GM04503 (cell line): ENCODE measurements at regions not wholly inside any gene's neighbourhood (a gene's known extent, or its start where the extent isn't known, plus 50 kb on each side); places are given as distances from the start of the nearest gene placed in this dataset.
"Not testable (repeated sequence)": the region's sequence is repeated elsewhere in the genome, so short reads cannot be mapped to it uniquely, and the experiment has no call there.

Experiments
- DNase-seq: peaks from one replicate; pipeline ENCODE4 v3.0.0-alpha.2; 2012; ENCODE audit warnings: low read depth

DNA sequence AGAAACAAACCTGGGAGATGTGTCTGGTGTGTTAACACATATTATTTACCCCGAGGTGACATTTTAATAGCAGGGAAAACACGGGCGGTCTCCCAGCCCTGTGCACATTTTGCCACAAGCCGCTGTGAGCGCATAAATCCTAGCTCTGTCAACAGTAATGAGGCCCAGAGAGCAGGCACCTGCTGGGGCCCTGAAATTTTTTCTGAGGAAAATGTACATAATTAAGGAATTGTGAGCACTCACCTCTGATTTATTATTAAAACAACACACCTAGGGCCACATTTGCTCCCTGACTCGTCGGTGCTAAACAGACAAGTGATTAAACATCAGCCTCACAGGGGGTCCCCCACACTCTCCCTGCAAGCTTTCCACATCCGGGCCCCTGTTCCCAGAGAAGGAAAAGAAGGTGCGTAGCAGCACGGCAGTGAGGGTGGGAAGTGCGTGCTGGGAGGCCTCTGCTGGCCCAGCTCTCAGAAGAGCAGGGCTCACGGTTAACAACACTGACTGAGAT is 616.3 kb downstream of the UQCRFS1 start:
- DNase-seq, result no peak

DNA sequence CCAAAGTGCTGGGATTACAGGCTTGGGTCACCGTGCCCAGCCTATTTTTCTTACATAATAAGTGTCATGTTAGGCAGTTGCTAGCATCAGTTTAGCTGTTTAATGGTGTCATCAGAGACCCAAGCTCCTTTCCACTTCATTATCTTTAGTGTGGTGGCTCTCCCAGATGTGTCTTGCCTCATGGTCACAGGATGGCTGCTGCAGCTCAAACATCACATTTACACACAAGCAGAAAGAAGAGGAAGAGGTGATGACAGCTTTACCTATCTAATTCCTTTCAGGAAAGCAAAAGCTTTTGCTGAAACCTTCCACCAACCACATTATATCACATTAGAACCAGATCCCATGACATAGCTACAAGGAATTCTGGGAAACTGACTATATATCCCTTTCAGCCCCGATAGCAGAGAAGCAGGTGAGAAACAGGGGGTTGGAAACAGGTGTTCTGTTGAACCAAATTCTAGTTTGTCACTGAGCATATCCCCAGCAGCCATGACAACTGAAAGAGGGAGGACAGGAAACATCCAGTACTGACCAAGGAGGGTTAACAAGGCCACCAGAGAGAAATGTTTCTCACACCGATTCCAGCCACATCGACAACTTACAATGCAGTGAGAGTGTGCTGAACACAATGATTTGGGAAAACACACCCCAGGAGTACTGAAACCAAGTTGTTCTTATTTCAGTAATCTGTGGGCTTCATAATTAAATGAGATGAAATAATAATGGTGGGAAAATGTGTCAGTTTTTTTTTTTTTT is 617.0 kb downstream of the UQCRFS1 start:
- DNase-seq, result no peak

DNA sequence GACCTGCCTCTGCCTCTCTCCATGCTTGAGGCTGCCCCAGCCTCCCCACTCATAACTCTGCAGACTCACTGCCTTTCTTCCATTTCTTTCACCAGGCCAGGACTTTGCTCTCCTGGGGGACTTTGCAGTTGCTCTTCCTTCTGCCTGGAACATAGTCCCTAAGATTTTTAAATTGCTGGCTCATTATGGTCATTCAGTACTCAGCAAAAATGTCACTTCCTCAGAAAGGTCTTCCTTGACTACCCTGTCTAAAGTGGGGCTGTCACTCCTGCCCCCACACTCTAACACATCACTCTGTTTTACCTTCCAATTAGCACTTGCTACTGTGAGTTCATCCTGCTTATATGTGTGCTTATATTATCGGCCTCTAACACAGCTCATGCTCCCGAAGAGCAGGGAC is 618.2 kb downstream of the UQCRFS1 start:
- no peak for DNase-seq

DNA sequence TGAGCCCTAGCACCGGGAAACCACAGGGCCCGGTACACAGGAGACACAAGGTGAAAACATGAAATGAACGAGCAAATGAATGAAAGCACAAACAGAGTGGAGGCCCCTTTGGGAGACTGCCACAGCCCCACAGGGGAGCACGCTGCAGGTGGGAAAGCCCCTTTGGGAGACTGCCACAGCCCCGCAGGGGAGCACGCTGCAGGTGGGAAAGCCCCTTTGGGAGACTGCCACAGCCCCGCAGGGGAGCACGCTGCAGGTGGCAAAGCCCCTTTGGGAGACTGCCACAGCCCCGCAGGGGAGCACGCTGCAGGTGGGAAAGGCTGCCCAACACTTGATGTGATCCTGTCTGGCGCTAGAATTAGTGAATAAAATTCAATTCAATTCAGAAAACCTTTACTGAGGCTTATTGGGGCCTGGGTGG is 623.0 kb downstream of the UQCRFS1 start:
- DNase-seq, result not testable (repeated sequence)

DNA sequence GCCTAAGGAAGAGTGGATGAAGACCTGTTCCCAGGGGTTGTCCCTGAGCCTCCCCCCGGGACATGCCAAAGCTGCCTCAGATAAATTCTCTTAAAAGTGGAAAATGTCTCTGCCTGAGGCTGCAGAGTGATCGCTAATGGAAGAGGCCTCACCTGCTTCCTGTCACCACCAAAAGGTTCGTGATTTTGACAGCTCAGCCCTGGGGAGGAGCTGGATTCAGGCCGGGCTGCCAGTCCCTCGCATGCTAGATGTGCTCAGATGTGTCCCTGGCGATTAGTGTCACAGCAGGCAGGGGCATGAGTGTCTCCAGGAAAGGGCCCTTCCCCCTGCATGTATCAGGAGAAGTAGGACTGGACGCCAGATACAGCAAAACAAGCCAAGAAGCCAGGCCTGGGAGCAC is 626.5 kb downstream of the UQCRFS1 start:
- DNase-seq, result no peak

DNA sequence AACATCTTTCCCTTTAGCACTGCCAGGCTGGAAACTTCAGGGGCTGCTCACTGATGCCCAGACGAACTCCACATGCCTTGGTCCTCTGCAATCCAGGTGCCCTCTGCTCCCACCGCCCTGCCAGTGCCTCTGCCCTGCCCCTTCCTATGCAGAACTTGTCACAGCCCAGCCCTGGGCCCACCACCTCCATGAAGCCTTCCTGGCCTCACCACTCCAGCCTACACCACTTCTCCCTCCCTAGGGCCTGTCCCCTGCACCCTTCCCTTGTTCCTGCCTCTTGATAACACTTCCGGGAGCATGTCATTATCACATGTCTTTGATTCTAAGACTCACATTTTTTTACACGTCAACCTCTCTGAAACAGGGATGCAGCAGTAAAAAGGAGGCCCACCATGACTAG is 627.2 kb downstream of the UQCRFS1 start:
- no peak for DNase-seq

DNA sequence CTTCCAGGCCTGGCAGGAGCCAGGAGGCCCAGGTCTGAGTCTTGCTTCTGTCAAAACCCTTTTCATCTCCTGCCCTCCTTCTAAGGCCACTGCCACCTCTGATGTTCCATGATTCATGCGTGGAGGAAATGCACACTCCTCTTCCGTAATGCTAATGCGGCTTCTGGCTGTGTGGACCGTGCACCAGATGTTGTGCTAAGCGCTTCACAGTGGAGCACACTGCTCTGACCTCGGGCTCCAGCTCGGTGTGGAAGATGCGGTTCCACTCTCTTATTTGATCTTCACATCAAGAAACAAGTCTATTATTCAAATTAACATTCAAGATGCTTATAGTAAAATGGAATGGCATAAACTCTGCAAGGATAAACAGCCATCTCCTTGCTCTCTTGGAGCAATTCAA is 629.2 kb downstream of the UQCRFS1 start:
- DNase-seq, result no peak

DNA sequence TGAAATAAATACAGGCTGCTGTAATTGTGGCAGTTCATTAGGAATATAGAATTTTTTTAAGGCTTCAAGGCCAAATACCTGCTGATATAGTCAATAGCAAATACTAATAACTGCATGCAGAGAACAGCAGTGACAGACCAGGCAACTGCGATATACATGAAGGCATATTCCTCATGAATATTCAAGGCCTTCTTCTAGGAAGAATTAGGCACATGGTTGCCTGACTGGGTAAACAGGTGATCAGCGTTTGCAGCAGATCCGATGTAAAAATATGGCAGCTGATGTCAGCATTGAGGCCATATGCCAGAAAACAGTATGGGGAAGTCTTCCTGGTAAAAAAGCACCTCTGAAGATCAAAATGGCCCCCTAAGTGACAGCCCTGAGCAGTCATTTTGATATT is 629.7 kb downstream of the UQCRFS1 start:
- no peak for DNase-seq

DNA sequence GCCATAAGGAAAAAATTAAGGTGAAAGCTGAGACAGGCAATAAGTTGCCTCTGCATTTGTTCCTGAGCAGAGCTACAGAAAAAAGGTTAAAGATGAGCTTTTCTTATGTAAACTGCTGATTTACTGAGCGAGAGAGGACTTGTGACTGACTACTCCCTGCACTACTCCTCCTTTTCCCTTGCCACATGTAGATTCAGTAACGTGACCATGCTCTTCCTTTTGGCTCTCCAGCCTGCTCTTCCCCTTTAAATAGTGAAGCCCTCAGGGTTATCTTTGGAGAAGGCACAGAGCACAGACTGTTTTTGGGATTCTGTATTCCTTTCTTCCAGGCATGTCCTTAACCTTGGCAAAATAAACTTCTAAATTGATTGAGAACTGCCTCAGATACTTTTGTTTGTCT is 630.2 kb downstream of the UQCRFS1 start:
- no peak for DNase-seq

DNA sequence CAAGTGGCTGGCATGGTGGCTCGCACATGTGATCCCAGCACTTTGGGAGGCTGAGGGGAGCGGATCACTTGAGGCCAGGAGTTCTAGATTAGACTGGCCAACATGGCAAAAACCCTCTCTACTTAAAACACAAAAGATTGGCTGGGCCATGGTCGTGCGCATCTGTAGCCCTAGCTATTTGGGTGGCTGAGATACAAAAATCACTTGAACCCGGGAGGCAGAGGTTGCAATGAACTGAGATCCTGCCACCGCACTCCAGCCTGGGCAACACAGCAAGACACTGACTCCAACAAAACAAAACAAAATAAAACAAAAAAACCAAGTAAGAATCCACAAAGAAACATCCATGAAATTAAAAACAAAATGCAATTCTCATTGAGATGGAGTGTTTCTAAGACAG is 630.6 kb downstream of the UQCRFS1 start:
- DNase-seq, result no peak

DNA sequence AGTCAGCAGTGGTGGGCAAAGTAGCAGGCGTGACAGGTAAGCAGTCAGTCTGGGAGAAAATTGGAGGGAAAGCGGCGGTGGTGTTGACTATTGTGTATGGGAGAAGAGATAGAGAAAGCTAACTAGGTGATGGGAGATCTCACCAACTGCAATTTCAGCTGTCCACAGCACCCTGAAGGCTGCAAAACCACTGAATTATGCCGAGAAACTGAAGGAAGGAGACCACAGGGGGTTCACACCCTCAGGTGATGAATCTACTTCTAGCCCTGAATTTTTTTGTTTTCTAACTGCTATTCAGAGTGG is 631.5 kb downstream of the UQCRFS1 start:
- DNase-seq, result no peak

DNA sequence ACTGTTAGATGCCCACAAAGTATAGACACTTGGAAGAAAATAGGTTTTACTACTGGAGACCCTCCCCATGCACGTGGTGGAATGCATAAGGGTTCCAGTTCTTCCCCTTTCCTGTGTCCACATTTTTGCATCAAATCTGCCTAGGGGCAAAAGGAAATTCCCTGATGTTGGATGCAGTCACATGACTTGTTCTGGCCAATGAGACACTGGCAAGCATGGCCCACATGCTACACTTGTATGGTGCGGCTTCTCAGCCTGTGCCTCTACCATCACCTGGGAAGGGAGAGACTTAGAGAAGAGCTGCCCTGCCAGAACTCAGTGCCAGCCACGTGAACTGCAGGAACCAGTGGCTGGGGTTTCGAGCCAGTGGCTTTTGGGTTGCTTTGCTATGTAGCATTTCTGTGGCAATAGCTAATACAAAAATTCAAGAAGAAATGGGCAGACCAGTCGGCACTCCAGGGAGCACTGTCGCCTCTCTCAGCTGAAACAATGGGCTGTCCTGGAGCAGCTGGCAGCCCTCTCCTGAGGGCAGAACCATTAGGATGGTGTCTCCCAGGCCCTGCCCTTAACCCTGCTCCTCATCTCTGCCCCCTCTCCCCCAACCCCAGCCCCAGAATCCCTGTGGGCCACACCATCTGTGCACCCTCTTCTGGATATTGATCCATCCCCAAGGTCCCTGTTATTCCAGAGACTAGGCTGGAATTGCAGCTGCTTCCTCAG is 634.0 kb downstream of the UQCRFS1 start:
- no peak for DNase-seq

DNA sequence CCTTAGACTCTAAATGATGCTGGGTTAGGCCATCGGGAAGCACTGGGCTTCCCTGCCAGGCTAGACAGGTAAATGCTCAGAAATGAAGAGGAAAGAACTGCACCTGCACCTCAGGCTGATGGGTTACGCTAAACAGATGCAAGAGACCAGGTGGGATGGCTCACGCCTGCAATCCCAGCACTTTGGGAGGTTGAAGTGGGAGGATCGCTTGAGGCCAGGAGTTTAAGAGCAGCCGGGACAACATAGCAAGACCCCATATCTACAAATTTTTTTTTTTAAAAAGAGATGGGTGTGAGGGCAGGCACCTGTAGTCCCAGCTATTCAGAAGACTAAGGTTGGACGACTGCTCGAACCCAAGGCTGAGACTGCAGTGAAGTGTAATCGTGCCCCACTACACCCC is 634.7 kb downstream of the UQCRFS1 start:
- DNase-seq, result no peak

DNA sequence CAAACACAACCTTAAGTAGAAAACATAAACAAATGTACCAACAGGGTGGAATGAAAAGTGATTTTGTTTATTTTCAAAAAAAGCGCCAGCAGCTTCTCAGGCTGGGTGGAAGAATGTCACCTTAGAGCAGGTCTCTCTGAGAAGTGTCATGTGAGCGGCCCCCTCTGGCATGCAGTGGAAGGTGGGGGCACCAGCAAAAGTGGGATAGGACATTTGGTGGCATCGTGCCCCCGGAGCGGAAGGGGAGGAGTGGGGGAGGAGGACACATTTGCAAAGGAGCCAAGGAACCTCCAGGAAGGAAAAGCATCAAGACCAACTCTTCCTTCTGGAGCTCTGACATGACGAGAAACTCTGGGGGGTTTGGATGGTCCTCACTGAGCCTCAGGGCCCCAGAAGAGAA is 635.3 kb downstream of the UQCRFS1 start:
- DNase-seq, result no peak

DNA sequence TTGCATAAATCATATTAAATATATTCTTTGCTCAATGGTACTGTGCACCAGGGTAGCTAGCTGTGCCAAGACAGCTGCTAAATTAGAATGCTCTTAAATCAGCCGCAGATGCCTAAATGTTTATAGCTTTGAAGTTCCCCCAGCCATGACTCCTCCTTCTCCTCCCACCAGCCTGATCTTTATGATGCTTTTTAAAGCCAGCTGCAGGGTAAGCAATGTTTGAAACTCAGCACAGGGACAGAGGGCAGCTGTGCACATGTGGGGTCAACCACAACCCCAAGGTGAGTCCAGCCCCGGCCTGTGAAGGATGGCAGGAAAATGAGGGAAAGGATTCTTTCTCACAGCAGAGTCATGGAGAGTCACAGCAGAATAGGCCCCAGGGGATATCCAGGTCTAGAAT is 635.7 kb downstream of the UQCRFS1 start:
- no peak for DNase-seq

DNA sequence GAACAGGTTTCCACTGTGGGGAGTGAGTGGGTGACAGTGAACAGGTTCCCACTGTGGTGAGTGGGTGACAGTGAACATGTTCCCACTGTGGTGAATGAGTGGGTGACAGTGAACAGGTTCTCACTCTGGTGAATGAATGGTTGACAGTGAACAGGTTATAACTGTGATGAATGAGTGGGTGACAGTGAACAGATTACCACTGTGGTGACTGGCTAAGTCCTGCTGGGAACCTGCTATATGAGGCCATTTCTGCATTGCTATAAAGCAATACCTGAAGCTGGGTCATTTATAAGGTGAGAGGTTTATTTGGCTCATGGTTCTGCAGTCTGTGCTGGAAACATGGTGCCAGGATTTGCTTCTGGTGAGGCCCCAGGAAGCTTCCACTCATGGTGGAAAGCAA is 637.1 kb downstream of the UQCRFS1 start:
- no peak for DNase-seq

DNA sequence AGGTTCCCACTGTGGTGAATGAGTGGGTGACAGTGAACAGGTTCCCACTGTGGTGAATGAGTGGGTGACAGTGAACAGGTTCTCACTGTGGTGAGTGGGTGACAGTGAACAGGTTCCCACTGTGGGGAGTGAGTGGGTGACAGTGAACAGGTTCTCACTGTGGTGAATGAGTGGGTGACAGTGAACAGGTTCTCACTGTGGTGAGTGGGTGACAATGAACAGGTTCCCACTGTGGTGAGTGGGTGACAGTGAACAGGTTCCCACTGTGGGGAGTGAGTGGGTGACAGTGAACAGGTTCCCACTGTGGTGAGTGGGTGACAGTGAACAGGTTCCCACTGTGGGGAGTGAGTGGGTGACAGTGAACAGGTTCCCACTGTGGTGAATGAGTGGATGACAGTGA is 637.6 kb downstream of the UQCRFS1 start:
- DNase-seq, result not testable (repeated sequence)

DNA sequence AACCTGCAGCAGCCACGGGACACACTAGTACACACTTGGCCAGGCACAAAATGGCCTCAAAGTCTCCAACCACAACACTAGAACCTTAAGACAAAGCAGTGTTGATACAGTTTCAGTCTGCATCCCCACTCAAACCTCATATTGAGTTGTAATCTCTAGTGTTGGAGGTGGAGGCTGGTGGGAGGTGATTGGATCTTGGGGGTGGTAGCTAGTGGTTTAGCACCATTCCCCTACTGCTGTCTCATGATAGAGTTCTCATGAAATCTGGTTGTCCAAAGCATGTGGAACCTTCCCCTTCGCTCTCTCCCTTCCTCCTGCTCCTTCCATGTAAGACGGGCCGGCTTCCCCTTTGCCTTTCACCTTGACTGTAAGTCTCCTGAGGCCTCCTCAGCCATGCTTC is 638.7 kb downstream of the UQCRFS1 start:
- DNase-seq, result no peak

DNA sequence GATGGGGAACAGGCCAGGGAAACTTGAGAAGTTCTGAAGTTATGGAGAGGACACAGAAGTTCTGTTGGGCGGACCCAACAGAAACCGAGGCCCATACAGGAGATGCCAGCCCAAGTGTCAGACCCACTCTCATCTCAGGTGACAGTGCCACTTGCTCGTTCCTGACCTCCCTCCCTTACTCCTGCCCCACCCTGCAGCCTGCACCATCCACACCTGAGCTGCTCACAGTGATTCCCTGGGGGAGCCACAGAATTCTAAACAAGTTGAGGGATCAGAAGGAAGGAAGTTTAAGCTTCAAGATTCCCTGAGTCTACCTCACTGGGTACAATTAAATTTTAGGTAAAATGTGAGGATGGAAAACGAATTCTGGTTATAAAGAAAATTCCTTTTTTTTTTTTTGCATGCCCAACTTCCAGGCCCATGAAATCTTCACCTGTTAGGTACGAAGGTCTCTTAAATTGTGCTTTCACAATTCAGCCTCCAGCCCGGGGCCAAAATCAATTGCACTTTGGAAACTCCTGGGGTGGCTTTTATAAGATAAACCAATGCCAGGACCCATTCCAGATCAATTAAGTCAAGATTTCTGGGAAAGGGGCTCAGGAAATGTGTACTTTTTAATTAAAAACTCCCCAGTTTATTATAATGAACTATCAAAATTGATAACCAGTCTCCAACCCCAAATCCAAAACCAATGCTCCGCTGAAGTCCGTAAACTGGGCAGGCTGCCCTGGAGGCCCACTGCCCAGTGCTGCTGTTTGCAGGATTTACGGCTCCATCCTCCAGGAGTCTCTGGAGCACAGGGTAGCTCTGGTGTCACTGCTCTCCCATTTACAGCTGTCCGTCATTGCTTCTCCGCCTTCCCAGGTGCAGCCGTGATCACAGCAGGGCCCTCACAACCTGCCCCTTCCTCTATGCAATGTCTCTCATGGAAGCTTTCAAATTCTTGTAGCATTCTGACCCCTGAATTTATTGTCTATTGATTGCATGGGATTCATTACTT is 643.5 kb downstream of the UQCRFS1 start:
- DNase-seq, result no peak

DNA sequence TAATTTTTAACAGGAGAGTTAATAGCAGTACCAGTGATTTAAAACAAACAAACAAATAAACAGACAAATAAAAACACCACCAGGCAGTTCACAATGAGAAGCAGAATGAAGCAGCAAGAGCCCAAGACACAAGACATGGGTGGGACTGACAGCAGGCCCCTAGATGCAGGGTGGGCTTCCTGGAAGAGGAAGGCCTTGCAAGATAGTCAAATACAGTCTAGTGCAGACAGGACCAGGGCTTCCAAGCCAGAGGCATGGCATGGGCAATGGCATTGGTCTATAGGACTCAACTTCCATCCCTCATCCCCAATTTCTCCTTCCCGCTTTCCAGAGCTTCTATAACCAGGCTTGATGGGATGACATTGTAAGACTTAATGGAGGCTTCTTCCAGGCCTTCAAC is 645.1 kb downstream of the UQCRFS1 start:
- no peak for DNase-seq

DNA sequence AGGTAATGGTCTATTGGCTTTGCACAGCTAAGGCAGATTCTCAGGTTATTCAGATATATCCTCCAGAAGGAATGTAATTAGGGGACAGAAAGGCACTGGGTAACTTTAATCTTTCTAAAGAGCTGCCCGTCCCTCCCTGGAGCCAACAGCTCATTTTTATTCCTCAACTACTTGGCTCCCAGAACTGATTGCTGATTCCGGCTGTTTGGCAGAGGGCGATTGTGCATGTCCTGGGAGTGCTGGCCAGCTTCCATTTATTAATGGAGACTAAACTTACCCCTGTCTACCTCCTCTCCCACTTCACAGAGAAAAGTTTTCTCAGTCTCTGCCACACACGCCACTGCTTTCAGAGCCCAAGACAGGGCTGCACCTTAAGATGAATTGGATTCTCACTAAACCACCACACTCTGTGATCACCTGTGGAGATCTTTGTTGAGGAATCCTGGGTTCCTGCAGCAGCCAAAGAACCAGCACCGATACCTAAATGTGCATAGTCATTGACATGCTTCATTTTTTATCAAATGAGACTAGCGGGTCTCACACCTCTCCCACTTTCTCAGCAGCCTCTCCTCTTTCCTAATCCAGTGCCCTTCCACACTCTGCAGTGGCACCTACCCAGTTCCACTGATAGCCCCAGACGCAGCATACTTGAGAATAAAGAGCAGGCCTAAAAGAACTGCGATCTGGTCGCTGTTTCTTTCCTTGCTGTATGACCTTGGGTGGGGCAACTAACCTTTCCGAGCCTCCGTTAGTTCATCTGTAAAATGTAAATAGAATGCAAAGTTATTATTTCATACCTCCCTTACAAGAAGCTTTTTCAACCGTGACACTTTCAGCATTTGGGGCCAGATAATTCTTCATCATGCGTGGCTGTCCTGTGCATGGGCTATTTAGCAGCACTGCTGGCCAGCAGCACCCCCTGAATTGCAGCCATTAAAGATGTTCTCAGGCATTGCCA is 648.7 kb downstream of the UQCRFS1 start:
- no peak for DNase-seq
